WI38 (cell line): ENCODE measurements at regions not wholly inside any gene's neighbourhood (a gene's known extent, or its start where the extent isn't known, plus 50 kb on each side); places are given as distances from the start of the nearest gene placed in this dataset.
"Not testable (repeated sequence)": the region's sequence is repeated elsewhere in the genome, so short reads cannot be mapped to it uniquely, and the experiment has no call there.

Experiments
- H3K4me3 ChIP-seq: 2 replicates; pipeline ENCODE4 v1.5.1; 2011; ENCODE audit warnings: low read depth, mild to moderate bottlenecking, control low read depth, low read length
- CTCF ChIP-seq: IDR thresholded peaks from 2 replicates; pipeline ENCODE4 v1.5.1; 2012; ENCODE audit warnings: low read depth, mild to moderate bottlenecking, control low read depth, low read length

GRCh38 chr4:18616720-18617119, 595.2 kb upstream of the LCORL start:
- TF ChIP-seq CTCF = no peak
- H3K4me3 ChIP-seq = no peak overlapping the region

- TF ChIP-seq CTCF = no peak
- no peak overlapping the region for H3K4me3 ChIP-seq
Measured at GRCh38 chr4:18611026-18611425, 589.5 kb upstream of the LCORL start.

GRCh38 chr4:18608908-18609533, 587.5 kb upstream of the LCORL start:
- no peak for TF ChIP-seq CTCF
- no peak overlapping the region for H3K4me3 ChIP-seq

GRCh38 chr4:18602610-18603009, 581.1 kb upstream of the LCORL start:
- H3K4me3 ChIP-seq = not testable (repeated sequence)

- peak overlapping the region; percentile 22; the same call in 1 of the 2 replicates for H3K4me3 ChIP-seq
- peak; percentile 58 for TF ChIP-seq CTCF
Measured at GRCh38 chr4:18593297-18594002, 571.9 kb upstream of the LCORL start.

GRCh38 chr4:18582841-18583240, 561.3 kb upstream of the LCORL start:
- TF ChIP-seq CTCF = no peak

GRCh38 chr4:18578307-18578706, 556.8 kb upstream of the LCORL start:
- no peak for TF ChIP-seq CTCF
- no peak overlapping the region for H3K4me3 ChIP-seq

More at GRCh38 chr4:18582841-18583240, 561.3 kb upstream of the LCORL start:
- H3K4me3 ChIP-seq = no peak overlapping the region
